HG02678 (cell line): ENCODE measurements at regions not wholly inside any gene's neighbourhood (a gene's known extent, or its start where the extent isn't known, plus 50 kb on each side); places are given as distances from the start of the nearest gene placed in this dataset.

Experiments
- ATAC-seq: cut with Tn5 transposase; IDR thresholded peaks from one replicate; pipeline ENCODE4 v1.9.1; 2021; ENCODE audit warnings: mild to moderate bottlenecking, moderate library complexity; ENCODE audit not compliant: unreplicated experiment

- ATAC-seq = no peak
Measured at GRCh38 chr1:14543191-14543840, 55.2 kb upstream of the KAZN start.

DNA sequence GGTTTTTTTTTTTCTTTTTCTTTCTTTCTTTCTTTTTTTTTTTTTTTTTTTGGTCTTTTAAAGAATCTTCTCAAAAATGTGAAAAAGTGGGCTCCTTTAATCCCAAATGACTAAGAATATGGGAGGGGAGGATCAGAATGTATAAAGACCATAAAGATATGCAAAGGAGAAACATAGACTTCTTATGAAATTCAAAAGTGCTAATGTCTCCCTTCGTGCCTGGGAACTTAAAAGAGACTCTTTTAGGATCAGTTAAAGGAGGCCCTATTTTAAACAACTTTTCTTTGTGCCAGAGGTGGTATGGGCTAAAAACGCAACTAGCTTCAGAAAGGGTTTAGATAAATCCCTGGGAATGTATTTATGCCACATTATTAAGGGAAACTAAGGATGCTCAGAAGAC, 54.2 kb upstream of the KAZN start:
- ATAC-seq = no peak

DNA sequence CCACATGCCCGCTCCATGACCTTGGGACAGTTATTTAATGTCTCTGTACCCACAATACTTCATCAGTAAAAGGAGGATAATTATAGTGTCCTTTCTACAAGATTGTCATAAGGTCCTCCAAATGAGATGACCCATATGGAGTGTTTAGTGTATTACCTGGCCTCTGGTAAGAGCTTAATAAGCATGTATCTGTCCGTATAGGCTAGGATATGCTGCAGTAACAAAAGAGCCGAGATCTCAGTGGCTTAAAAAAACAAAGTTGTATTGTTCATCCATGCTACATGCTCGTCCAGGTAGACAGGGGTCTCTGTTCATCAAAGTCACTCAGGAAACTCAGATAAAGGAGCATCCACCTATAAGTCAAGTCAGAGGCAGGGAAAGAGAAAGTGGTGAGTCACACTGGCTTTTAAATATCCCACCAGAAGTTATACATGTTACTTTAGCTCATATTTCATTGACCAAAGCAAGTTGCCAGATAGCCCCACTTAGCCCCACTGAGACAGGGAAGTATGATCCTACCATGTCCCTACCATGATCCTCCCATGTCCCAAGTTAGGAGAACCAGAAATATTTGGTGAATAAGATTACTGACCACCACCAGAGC, 53.0 kb upstream of the KAZN start:
- ATAC-seq = no peak

- no peak for ATAC-seq
Measured at GRCh38 chr1:14546416-14546815, 52.1 kb upstream of the KAZN start.
